ENCODE measurements at regions not wholly inside any gene's neighbourhood (a gene's known extent, or its start where the extent isn't known, plus 50 kb on each side); places are given as distances from the start of the nearest gene placed in this dataset.

DNA sequence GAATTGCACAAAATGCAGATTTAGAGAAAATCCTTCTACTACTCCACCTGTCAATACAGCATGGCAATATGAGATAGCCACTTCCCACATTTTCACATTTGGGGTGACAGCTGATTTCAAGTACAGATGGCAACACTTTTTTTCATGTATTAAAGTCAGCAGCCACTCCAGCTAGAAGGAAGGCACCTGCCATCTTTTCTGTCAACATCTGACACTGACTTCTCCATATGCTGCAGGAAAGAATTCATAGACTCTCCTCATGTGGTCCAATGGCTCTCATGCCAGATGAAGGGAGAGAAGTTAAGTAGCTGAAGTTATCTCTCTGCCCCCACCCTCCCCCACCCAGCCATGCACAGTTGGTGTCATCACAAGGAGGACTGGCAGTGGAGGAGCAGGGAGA is 912.0 kb downstream of the SORCS1 start (continued):
- no peak for TF ChIP-seq NRF1 (IDR thresholded peaks at IDR 0.05; ENCODE audit: low read depth, low read length)
- no peak for TF ChIP-seq CTBP2 (IDR thresholded peaks at IDR 0.05; ENCODE audit: borderline replicate concordance, insufficient read depth, insufficient read length, low read length)
- no peak for TF ChIP-seq EZH2 (IDR thresholded peaks at IDR 0.05; ENCODE audit: low read depth, low read length, severe bottlenecking)
